GM13977 (cell line): ENCODE measurements at regions not wholly inside any gene's neighbourhood (a gene's known extent, or its start where the extent isn't known, plus 50 kb on each side); places are given as distances from the start of the nearest gene placed in this dataset.

ENCODE experiments used
- DNase-seq: peaks from one replicate; pipeline ENCODE4 v3.0.0; 2012; ENCODE audit warnings: low spot score
- in situ Hi-C: fragments of 300-500 bp; cut with MboI; formaldehyde crosslinking; loops from one replicate; pipeline ENCODE4 v1.12.0; 2022; ENCODE audit warnings: low sequenced_read_pairs, low pct_unique_long_range_greater_than_20kb, mixed read lengths, inconsistent platforms; ENCODE audit not compliant: unreplicated experiment
- TF ChIP-seq, protein P1 (sequence below): IDR thresholded peaks from 2 replicates; pipeline ENCODE4 v1.5.1; 2012; ENCODE audit warnings: mild to moderate bottlenecking, control low read depth; ENCODE audit not compliant: insufficient read depth; ENCODE audit errors: extremely low read depth, missing control alignments

- TF ChIP-seq, protein P1, sequence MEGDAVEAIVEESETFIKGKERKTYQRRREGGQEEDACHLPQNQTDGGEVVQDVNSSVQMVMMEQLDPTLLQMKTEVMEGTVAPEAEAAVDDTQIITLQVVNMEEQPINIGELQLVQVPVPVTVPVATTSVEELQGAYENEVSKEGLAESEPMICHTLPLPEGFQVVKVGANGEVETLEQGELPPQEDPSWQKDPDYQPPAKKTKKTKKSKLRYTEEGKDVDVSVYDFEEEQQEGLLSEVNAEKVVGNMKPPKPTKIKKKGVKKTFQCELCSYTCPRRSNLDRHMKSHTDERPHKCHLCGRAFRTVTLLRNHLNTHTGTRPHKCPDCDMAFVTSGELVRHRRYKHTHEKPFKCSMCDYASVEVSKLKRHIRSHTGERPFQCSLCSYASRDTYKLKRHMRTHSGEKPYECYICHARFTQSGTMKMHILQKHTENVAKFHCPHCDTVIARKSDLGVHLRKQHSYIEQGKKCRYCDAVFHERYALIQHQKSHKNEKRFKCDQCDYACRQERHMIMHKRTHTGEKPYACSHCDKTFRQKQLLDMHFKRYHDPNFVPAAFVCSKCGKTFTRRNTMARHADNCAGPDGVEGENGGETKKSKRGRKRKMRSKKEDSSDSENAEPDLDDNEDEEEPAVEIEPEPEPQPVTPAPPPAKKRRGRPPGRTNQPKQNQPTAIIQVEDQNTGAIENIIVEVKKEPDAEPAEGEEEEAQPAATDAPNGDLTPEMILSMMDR, result no peak
- DNase-seq, result no peak
- in situ Hi-C loops, result no loop called here
Measured at GRCh38 chr13:40136896-40137295, 481.4 kb downstream of the COG6 start.

- in situ Hi-C loops, result no loop called here
- TF ChIP-seq, protein P1, result no peak
- no peak for DNase-seq
Measured at GRCh38 chr13:40137400-40137799, 481.9 kb downstream of the COG6 start.

DNA sequence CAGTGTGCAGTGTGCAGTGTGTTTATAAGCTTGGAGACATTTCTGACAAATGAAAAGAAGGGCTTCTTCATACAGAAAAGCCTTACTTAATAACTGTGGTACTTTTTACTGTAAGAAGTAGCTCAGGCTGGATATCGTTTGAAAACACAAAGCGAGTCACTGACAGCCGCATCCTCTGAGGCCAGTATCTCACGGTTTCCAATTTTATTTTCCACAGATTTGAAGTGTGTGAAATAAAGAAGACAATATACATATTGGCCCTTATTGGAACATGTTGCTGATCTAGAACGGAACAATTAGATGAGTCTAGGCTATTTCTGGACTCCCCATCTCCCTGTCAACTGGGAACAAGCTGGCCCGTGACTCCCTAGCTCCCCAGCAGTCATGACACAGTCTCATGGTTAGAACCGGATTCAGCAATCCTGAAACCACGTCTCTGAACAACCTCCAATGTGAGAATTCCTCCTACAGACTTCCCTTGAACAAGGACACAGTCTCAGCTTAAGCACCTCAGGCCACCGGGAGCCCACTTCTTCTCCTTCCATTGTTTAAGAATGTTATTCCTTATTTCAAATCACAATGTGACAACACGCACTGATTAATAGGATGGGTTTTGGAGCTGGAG, 484.5 kb downstream of the COG6 start:
- in situ Hi-C loops, result no loop called here
- DNase-seq, result no peak
- TF ChIP-seq, protein P1, result no peak

DNA sequence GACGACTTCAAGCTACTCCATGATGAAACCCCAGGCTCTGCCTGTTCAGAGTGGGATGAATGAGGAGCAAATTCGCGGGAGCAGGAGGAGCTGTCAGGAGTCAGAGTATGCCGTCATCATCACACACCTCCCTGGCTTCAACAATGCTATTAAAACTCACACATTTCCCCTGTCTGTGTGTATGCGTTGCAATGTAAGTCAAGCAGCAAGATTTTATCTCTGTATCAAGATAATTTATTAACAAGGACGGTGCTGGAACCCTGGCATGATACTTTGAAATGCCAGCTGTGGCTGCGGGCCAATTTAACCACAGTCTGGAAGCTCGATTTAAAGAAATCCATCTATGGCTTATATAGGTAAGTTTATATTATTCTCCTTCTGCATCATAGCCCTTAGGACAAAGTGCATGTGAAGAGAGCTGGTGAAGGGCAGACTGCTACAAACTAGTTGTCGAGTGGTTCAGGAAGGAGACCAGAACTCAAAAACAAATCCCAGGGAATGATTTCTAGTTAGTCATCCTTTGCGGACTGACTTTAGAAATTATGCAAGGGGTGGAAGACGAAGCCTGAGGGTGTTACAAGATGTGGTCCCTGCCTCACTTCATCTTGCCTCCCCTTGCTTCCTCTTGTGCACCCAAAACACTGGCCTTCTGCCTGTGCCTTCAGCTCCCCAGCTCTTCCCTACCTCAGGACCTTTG, 486.5 kb downstream of the COG6 start:
- in situ Hi-C loops, result no loop called here
- DNase-seq, result no peak
- TF ChIP-seq, protein P1, result no peak

DNA sequence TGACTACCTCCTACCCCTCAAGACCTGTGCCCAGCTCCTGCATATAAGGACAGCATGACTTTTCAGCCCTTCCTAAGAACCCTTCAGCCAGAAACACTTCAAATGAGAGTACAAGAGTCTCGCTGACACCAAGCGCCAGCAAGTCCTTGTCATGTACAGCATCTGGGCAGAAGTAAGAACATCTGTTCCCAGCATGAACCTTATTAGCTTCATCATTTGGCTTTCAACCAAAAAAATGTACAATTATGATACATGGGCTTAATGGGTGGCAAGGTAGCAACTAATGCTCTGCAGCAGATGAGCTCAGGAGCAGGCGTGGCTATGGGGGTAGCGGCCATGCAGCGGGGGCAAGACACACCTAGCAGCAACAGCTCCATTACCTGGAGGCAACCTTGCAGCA, 487.6 kb downstream of the COG6 start:
- no peak for DNase-seq
- TF ChIP-seq, protein P1, result no peak
- in situ Hi-C loops, result no loop called here

DNA sequence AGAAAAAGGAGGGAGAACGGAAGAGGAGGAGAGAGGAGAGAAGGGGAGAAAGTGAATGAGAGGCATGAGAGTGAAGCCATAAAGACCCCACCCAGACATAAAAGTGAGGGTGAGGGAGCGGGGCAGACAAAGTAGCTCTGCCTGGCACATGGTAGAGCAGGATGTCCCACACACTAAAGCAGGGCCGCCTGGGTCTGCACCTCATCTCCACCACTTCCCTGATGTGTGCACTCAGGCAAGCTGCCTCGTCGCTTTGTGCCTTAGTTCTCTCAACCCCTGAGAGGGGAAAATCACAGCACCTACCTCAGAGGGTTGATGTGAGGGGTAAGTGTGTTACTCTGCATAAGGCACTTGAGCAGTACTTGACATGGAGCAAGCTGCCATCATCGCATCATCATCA, 488.1 kb downstream of the COG6 start:
- in situ Hi-C loops, result no loop called here
- no peak for DNase-seq
- TF ChIP-seq, protein P1, result no peak

- in situ Hi-C loops, result no loop called here
- TF ChIP-seq, protein P1, result no peak
- no peak for DNase-seq
Measured at GRCh38 chr13:40145139-40145538, 489.7 kb downstream of the COG6 start.
